ENCODE measurements at regions not wholly inside any gene's neighbourhood (a gene's known extent, or its start where the extent isn't known, plus 50 kb on each side); places are given as distances from the start of the nearest gene placed in this dataset.

DNA sequence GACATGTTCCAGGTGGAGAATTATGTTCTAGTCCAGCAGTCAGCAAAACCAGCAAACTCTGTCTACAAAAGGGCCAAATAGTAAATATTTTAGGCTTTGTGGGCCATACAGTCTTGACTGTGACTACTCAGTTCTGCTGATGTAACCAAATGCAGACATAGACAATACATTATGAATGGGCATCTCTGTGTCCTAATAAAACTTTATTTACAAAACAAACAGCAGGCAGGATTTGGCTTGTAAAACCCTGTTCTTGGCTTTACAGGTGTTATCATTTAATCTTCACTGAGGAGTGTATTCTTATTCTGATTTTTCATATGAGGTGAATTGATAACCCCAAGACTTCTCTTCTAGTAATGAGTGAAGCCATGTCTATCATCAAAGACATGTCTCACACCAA lies 278.6 kb downstream of the DUSP6 start:
- dilution Hi-C loops (cut with MboI; ENCODE audit: extremely low pct_ligation_motif_present, low sequenced_read_pairs) = loop anchor here (25.0 kb wide), 2 partner anchors 264 to 389 kb away; no protein-coding TSS in a partner anchor
- Histone ChIP-seq H3K9ac (ENCODE audit: control insufficient read depth, extremely low read depth, insufficient read depth, low read length) (no peak overlapping the region), H3K79me2 (ENCODE audit: control insufficient read depth, insufficient read depth, low read length) (no peaks in the 10 kb centered on the region), H3K4me1 (ENCODE audit: control insufficient read depth, extremely low read depth, insufficient read depth, low read length) (no peaks in the 10 kb centered on the region), H3K27me3 (ENCODE audit: control insufficient read depth, extremely low read depth, insufficient read depth, low read length) (no peaks in the 10 kb centered on the region), H3K9me3 (ENCODE audit: control insufficient read depth, low read depth, low read length) (no peaks in the 10 kb centered on the region), H3K4me3 (ENCODE audit: control insufficient read depth in 2 of 3, extremely low read depth in 1 of 3, insufficient read depth in 2 of 3, low read depth in 1 of 3, low read length in 3 of 3) (no peak overlapping the region), H3K27ac (ENCODE audit: control insufficient read depth, insufficient read depth, low read length) (no peak overlapping the region), H3K4me2 (ENCODE audit: control insufficient read depth, extremely low read depth, insufficient read depth, low read depth, low read length) (no peak overlapping the region), H3K9me1 (ENCODE audit: control insufficient read depth, extremely low read depth, insufficient read depth, low read length) (no peaks in the 10 kb centered on the region), H3K36me3 (ENCODE audit: control insufficient read depth in 2 of 2, extremely low read depth in 1 of 2, insufficient read depth in 2 of 2, low read length in 2 of 2) (no peaks in the 10 kb centered on the region), H2AFZ (ENCODE audit: control insufficient read depth, low read length) (no peak overlapping the region), H4K20me1 (ENCODE audit: control insufficient read depth, extremely low read depth, insufficient read depth, low read length) (no peaks in the 10 kb centered on the region)
- FAIRE-seq = no peak
- TF ChIP-seq EZH2 (IDR thresholded peaks at IDR 0.05; ENCODE audit: low read length) (no peak), CTCF (optimal IDR thresholded peaks at IDR 0.05 in 1 of 3, IDR thresholded peaks at IDR 0.05 in 1 of 3, conservative IDR thresholded peaks at IDR 0.05 in 1 of 3; ENCODE audit: extremely low read depth in 1 of 3, insufficient read depth in 2 of 3, low read length in 3 of 3) (no peak)
- no peak for DNase-seq (ENCODE audit: low read depth, low spot score)

DNA sequence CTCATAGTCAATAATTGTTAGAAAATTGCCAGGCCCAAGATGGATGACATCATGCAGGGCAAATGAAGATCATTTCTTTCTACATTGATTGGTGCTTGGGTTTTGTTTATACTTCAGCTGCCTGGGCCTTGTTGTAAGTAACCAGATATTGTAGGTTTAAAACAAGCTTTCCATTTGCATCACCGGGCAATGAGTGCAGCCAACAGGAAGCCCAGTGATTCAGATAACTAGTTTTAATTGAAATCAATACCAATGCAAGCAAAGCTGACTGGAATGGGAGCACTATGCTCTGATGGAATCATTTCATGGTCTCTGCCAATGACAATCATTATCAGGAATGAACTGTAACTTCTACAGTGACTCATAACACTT lies 279.3 kb downstream of the DUSP6 start:
- no peak overlapping the region for H3K4me2 ChIP-seq (ENCODE audit: control insufficient read depth, extremely low read depth, insufficient read depth, low read depth, low read length)
- TF ChIP-seq EZH2 (IDR thresholded peaks at IDR 0.05; ENCODE audit: low read length) (no peak), CTCF (optimal IDR thresholded peaks at IDR 0.05 in 1 of 3, IDR thresholded peaks at IDR 0.05 in 1 of 3, conservative IDR thresholded peaks at IDR 0.05 in 1 of 3; ENCODE audit: extremely low read depth in 1 of 3, insufficient read depth in 2 of 3, low read length in 3 of 3) (no peak)
- no peaks in the 10 kb centered on the region for H3K27me3 ChIP-seq (ENCODE audit: control insufficient read depth, extremely low read depth, insufficient read depth, low read length)
- dilution Hi-C loops (cut with MboI; ENCODE audit: extremely low pct_ligation_motif_present, low sequenced_read_pairs) = loop anchor here (25.0 kb wide), 2 partner anchors 264 to 389 kb away; no protein-coding TSS in a partner anchor
- H4K20me1 ChIP-seq (ENCODE audit: control insufficient read depth, extremely low read depth, insufficient read depth, low read length) = no peaks in the 10 kb centered on the region
- H3K9me1 ChIP-seq (ENCODE audit: control insufficient read depth, extremely low read depth, insufficient read depth, low read length) = no peaks in the 10 kb centered on the region
- no peaks in the 10 kb centered on the region for H3K79me2 ChIP-seq (ENCODE audit: control insufficient read depth, insufficient read depth, low read length)
- H3K4me3 ChIP-seq (ENCODE audit: control insufficient read depth in 2 of 3, extremely low read depth in 1 of 3, insufficient read depth in 2 of 3, low read depth in 1 of 3, low read length in 3 of 3) = no peak overlapping the region
- FAIRE-seq = peak; percentile 51
- H3K9ac ChIP-seq (ENCODE audit: control insufficient read depth, extremely low read depth, insufficient read depth, low read length) = no peak overlapping the region
- H3K36me3 ChIP-seq (ENCODE audit: control insufficient read depth in 2 of 2, extremely low read depth in 1 of 2, insufficient read depth in 2 of 2, low read length in 2 of 2) = no peaks in the 10 kb centered on the region
- H3K27ac ChIP-seq (ENCODE audit: control insufficient read depth, insufficient read depth, low read length) = no peak overlapping the region
- no peaks in the 10 kb centered on the region for H3K4me1 ChIP-seq (ENCODE audit: control insufficient read depth, extremely low read depth, insufficient read depth, low read length)
- DNase-seq (ENCODE audit: low read depth, low spot score) = no peak
- H2AFZ ChIP-seq (ENCODE audit: control insufficient read depth, low read length) = no peak overlapping the region
- H3K9me3 ChIP-seq (ENCODE audit: control insufficient read depth, low read depth, low read length) = no peaks in the 10 kb centered on the region
